Endothelial cell of umbilical vein (primary cell): ENCODE measurements at regions not wholly inside any gene's neighbourhood (a gene's known extent, or its start where the extent isn't known, plus 50 kb on each side); places are given as distances from the start of the nearest gene placed in this dataset.

Source experiments
- BruUV-seq: library from RNA; stranded (reverse); fragments of 400-500 nt; replicated peaks from 2 replicates; lab custom pipeline; 2021; lab: Mats Ljungman, UMichigan
- CTCF ChIA-PET: fragments of 300-600, 350-600 bp; sonication (Branson Sonifier 250); formaldehyde crosslinking; loops from one replicate; lab custom pipeline; 2021; ENCODE audit warnings: antibody characterized with exemption, inconsistent platforms; lab: Charles Lee
- POLR2A ChIA-PET: fragments of 300-600, 350-600 bp; sonication (Branson Sonifier 250); formaldehyde crosslinking; loops from one replicate; lab custom pipeline; 2021; ENCODE audit warnings: antibody characterized with exemption, inconsistent platforms; lab: Charles Lee
- DNase-seq: peaks from one replicate; pipeline ENCODE4 v3.0.0-alpha.2; 2011; ENCODE audit warnings: low read depth, low spot score
- FAIRE-seq: peaks from 2 replicates; lab custom pipeline; 2011; peaks lifted over from hg19 to GRCh38; lab: Jason Lieb, UNC
- H2AFZ ChIP-seq: 2 replicates; pipeline ENCODE4 v1.6.0; 2012; ENCODE audit warnings: low read depth, low read length, control low read depth, inconsistent platforms
- H3K27ac ChIP-seq: 2 replicates; pipeline ENCODE4 v1.5.1; 2011; ENCODE audit warnings: low read depth, mild to moderate bottlenecking, control low read depth, low read length, moderate library complexity; ENCODE audit not compliant: insufficient read depth
- H3K27me3 ChIP-seq, 2 experiments: 2 replicates each; pipeline versions ENCODE4 v1.6.0 to v1.6.1; 2011; ENCODE audit warnings: low read length in 2 of 2, mixed read lengths in 1 of 2; ENCODE audit not compliant: control insufficient read depth in 2 of 2, insufficient read depth in 2 of 2
- H3K36me3 ChIP-seq, 2 experiments: 2 replicates in 1 of 2; 3 replicates in 1 of 2; pipeline ENCODE4 v1.5.1; 2011; ENCODE audit warnings: low read length in 2 of 2, mild to moderate bottlenecking in 1 of 2, moderate library complexity in 1 of 2; ENCODE audit not compliant: control insufficient read depth in 2 of 2, insufficient read depth in 2 of 2; ENCODE audit errors: extremely low read depth in 1 of 2
- H3K4me1 ChIP-seq: 3 replicates; pipeline ENCODE4 v1.5.1; 2011; ENCODE audit warnings: mild to moderate bottlenecking, low read length; ENCODE audit not compliant: control insufficient read depth, insufficient read depth; ENCODE audit errors: extremely low read depth
- H3K4me2 ChIP-seq: 2 replicates; pipeline ENCODE4 v1.6.1; 2011; ENCODE audit warnings: low read length, control low read depth, mixed read lengths; ENCODE audit not compliant: insufficient read depth
- H3K4me3 ChIP-seq, 3 experiments: fragments of 200-600 bp in 1 of 3; sonication (generic), shearing (Covaris generic) in 1 of 3; replicated peaks in 1 of 3; 2 replicates each; pipeline ENCODE4 v1.5.1; 2011 to 2016; ENCODE audit warnings: control low read depth in 3 of 3, low read length in 3 of 3, mild to moderate bottlenecking in 2 of 3, inconsistent platforms in 1 of 3, low read depth in 1 of 3, moderate library complexity in 1 of 3; ENCODE audit not compliant: insufficient read depth in 1 of 3
- H3K79me2 ChIP-seq: 2 replicates; pipeline ENCODE4 v1.6.0; 2012; ENCODE audit warnings: low read length, inconsistent platforms; ENCODE audit not compliant: control insufficient read depth, insufficient read depth
- H3K9ac ChIP-seq: replicated peaks from 2 replicates; pipeline ENCODE3; 2011; ENCODE audit warnings: low read length, control low read depth; ENCODE audit not compliant: insufficient read depth; ENCODE audit errors: extremely low read depth
- H3K9me1 ChIP-seq: replicated peaks from 3 replicates; pipeline ENCODE4 v1.6.0; 2011; ENCODE audit warnings: mild to moderate bottlenecking, low read length; ENCODE audit not compliant: control insufficient read depth, insufficient read depth; ENCODE audit errors: extremely low read depth
- H3K9me3 ChIP-seq: replicated peaks from 2 replicates; pipeline ENCODE4 v1.5.1; 2012; ENCODE audit warnings: low read length, inconsistent platforms; ENCODE audit not compliant: control insufficient read depth, insufficient read depth
- H4K20me1 ChIP-seq: replicated peaks from 2 replicates; pipeline ENCODE3; 2011; ENCODE audit warnings: mild to moderate bottlenecking, low read length; ENCODE audit not compliant: control insufficient read depth, insufficient read depth; ENCODE audit errors: extremely low read depth
- EZH2 ChIP-seq: IDR thresholded peaks from 2 replicates; pipeline ENCODE4 v1.6.1; 2012; ENCODE audit warnings: borderline replicate concordance, low read depth, mild to moderate bottlenecking, moderate library complexity, low read length, inconsistent platforms; ENCODE audit not compliant: severe bottlenecking
- FOS ChIP-seq: IDR thresholded peaks from 2 replicates; pipeline ENCODE4 v1.6.1; 2011; ENCODE audit warnings: mild to moderate bottlenecking, low read length, moderate library complexity, borderline replicate concordance; ENCODE audit not compliant: insufficient read depth
- GATA2 ChIP-seq: IDR thresholded peaks from 2 replicates; pipeline ENCODE4 v1.7.0; 2011; ENCODE audit warnings: low read depth, mild to moderate bottlenecking, moderate library complexity, mixed read lengths, low read length; ENCODE audit not compliant: insufficient read length, insufficient read depth
- JUN ChIP-seq: IDR thresholded peaks from 2 replicates; pipeline ENCODE4 v1.6.1; 2011; ENCODE audit warnings: borderline replicate concordance, low read depth; ENCODE audit not compliant: insufficient read length, insufficient read depth
- MYC ChIP-seq: IDR thresholded peaks from one replicate; pipeline ENCODE4 v1.6.1; 2011; ENCODE audit warnings: mild to moderate bottlenecking, low read depth, low read length
- POLR2A ChIP-seq: IDR thresholded peaks from 2 replicates; pipeline ENCODE4 v1.6.1; 2012; ENCODE audit warnings: low read depth, mild to moderate bottlenecking, control low read depth, low read length
- POLR2AphosphoS5 ChIP-seq: IDR thresholded peaks from 2 replicates; pipeline ENCODE4 v1.6.1; 2012; ENCODE audit warnings: low read depth, mild to moderate bottlenecking, control low read depth, low read length, moderate library complexity; ENCODE audit not compliant: insufficient read depth
- dilution Hi-C: fragments of 300-500 bp; cut with MboI; formaldehyde crosslinking; loops from one replicate; pipeline ENCODE4 v1.15.0; 2019; ENCODE audit warnings: low sequenced_read_pairs; ENCODE audit not compliant: extremely low pct_ligation_motif_present
- intact Hi-C: fragments of 100-400 bp; cut with micrococcal nuclease; formaldehyde crosslinking; loops from one replicate; pipeline ENCODE4 v1.10.0; 2022
- TF ChIP-seq, protein P1 (sequence below), 2 donors: IDR thresholded peaks; 1 replicate in 1 of 2; 2 replicates in 1 of 2; pipeline ENCODE4 v1.5.1; 2011; ENCODE audit warnings: low read length in 2 of 2, mild to moderate bottlenecking in 2 of 2, moderate library complexity in 2 of 2, control low read depth in 1 of 2, inconsistent platforms in 1 of 2, low read depth in 1 of 2; ENCODE audit not compliant: insufficient read depth in 1 of 2; ENCODE audit errors: extremely low read depth in 1 of 2
- TF ChIP-seq, protein P2 (sequence below): IDR thresholded peaks from 2 replicates; pipeline ENCODE4 v1.6.1; 2011; ENCODE audit not compliant: insufficient read depth, insufficient read length

DNA sequence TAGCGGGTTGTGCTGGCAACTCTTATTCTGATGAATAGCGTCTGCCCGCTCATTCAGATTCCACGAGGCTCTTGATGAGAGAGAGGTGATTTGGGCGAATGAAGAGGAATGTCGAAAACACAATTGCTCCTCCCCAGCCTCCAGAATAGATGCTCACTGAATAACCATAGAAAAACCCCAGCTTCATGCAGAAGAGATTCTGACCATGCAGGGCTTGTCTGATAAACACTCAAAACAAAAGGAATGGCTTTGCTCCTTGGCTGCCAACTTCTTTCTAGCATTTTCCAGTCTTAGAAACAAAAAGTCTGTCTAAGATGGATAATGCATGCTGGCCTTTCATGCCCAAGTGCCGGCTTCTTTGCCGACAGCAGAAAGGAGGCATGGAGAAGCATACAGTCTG is 569.5 kb downstream of the MN1 start:
- Histone ChIP-seq H3K9me3 (no peaks in the 10 kb centered on the region), H3K27ac (no peak overlapping the region), H2AFZ (no peak overlapping the region), H3K79me2 (no peaks in the 10 kb centered on the region), H3K4me2 (no peak overlapping the region), H3K9me1 (no peaks in the 10 kb centered on the region), H3K4me3 (no peak overlapping the region), H3K27me3 (no peaks in the 10 kb centered on the region), H3K4me1 (peaks cover 2% of the 10 kb centered on the region), H3K9ac (no peak overlapping the region), H4K20me1 (no peaks in the 10 kb centered on the region), H3K36me3 (no peaks in the 10 kb centered on the region)
- POLR2A ChIA-PET, result no interaction called here
- no TSS peak for BruUV-seq
- CTCF ChIA-PET, result no interaction called here
- DNase-seq (no peak), FAIRE-seq (no peak)
- intact Hi-C loops (loop anchor here (10.0 kb wide), 1 partner anchor 477 kb away; no protein-coding TSS in a partner anchor), dilution Hi-C loops (no loop called here)
- TF ChIP-seq GATA2 (no peak), JUN (no peak), MYC (no peak), POLR2A (no peak), POLR2AphosphoS5 (no peak), FOS (no peak), EZH2 (no peak)
- TF ChIP-seq, protein P1, sequence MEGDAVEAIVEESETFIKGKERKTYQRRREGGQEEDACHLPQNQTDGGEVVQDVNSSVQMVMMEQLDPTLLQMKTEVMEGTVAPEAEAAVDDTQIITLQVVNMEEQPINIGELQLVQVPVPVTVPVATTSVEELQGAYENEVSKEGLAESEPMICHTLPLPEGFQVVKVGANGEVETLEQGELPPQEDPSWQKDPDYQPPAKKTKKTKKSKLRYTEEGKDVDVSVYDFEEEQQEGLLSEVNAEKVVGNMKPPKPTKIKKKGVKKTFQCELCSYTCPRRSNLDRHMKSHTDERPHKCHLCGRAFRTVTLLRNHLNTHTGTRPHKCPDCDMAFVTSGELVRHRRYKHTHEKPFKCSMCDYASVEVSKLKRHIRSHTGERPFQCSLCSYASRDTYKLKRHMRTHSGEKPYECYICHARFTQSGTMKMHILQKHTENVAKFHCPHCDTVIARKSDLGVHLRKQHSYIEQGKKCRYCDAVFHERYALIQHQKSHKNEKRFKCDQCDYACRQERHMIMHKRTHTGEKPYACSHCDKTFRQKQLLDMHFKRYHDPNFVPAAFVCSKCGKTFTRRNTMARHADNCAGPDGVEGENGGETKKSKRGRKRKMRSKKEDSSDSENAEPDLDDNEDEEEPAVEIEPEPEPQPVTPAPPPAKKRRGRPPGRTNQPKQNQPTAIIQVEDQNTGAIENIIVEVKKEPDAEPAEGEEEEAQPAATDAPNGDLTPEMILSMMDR (IDR thresholded peaks at IDR 0.05; ENCODE audit: extremely low read depth in 1 of 2, insufficient read depth in 1 of 2, low read depth in 1 of 2, low read length in 2 of 2), result no peak
- TF ChIP-seq, protein P2, sequence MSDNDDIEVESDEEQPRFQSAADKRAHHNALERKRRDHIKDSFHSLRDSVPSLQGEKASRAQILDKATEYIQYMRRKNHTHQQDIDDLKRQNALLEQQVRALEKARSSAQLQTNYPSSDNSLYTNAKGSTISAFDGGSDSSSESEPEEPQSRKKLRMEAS, result no peak
